HCT116 (cell line): ENCODE measurements at regions not wholly inside any gene's neighbourhood (a gene's known extent, or its start where the extent isn't known, plus 50 kb on each side); places are given as distances from the start of the nearest gene placed in this dataset.

Experiments used
- ATAC-seq: fragments of 200-7000 bp; cut with Tn5 transposase; 2 replicates; pipeline ENCODE4 v1.9.1; 2020; ENCODE audit warnings: mild to moderate bottlenecking, moderate library complexity
- BruUV-seq: library from RNA; stranded (reverse); fragments of 400-500 nt; replicated peaks from 2 replicates; lab custom pipeline; 2021; lab: Mats Ljungman, UMichigan
- CTCF ChIA-PET: fragments of 300-600 bp; sonication (Branson Sonifier 250); formaldehyde crosslinking; loops from one replicate; lab custom pipeline; 2021; ENCODE audit warnings: antibody characterized with exemption; lab: Charles Lee
- POLR2A ChIA-PET: fragments of 300-600, 350-600 bp; sonication (Branson Sonifier 250); formaldehyde crosslinking; loops from one replicate; lab custom pipeline; 2021; ENCODE audit warnings: antibody characterized with exemption; lab: Charles Lee
- RAD21 ChIA-PET, 2 experiments: fragments of 300-600 bp; sonication (Branson Sonifier 250); formaldehyde crosslinking; loops; one replicate each; lab custom pipeline; 2023; ENCODE audit warnings: low total read pairs in 2 of 2; ENCODE audit not compliant: uncharacterized antibody in 2 of 2, unreplicated experiment in 2 of 2, low non-redundant PET in 1 of 2; lab: Charles Lee
- DNase-seq: peaks from one replicate; pipeline ENCODE4 v3.0.0-alpha.2; 2010; ENCODE audit warnings: low read depth, low spot score
- H2AFZ ChIP-seq: fragments of 200-600 bp; shearing (Covaris generic), sonication (generic); 2 replicates; pipeline ENCODE4 v1.6.1; 2017; ENCODE audit warnings: low read depth, mixed run types, mixed read lengths, antibody characterized with exemption, low read length; ENCODE audit not compliant: poor library complexity, severe bottlenecking
- H3K27ac ChIP-seq: 2 replicates; pipeline ENCODE4 v1.5.1; 2012; ENCODE audit warnings: low read depth, low read length
- H3K27me3 ChIP-seq: fragments of 200-600 bp; sonication (generic); 2 replicates; pipeline ENCODE4 v1.6.1; 2016; ENCODE audit warnings: mixed run types, low read length, mixed read lengths; ENCODE audit not compliant: insufficient read depth
- H3K36me3 ChIP-seq, 2 experiments: fragments of 200-500 bp in 1 of 2; fragments of 200-600 bp in 1 of 2; sonication (Bioruptor generic) in 1 of 2; sonication (generic) in 1 of 2; 2 replicates each; pipeline versions ENCODE4 v1.5.1 to v1.6.1; 2014 to 2016; ENCODE audit warnings: low read length in 2 of 2, inconsistent platforms in 1 of 2, mixed read lengths in 1 of 2, mixed run types in 1 of 2; ENCODE audit not compliant: insufficient read depth in 2 of 2, control insufficient read depth in 1 of 2
- H3K4me1 ChIP-seq, 2 experiments: fragments of 200-600 bp in 1 of 2; sonication (generic) in 1 of 2; 2 replicates each; pipeline versions ENCODE4 v1.5.1 to v1.6.1; 2012 to 2017; ENCODE audit warnings: low read length in 2 of 2, inconsistent platforms in 1 of 2, mild to moderate bottlenecking in 1 of 2, mixed read lengths in 1 of 2, mixed run types in 1 of 2, moderate library complexity in 1 of 2; ENCODE audit not compliant: insufficient read depth in 2 of 2, control insufficient read depth in 1 of 2
- H3K4me2 ChIP-seq: fragments of 200-600 bp; sonication (generic); 2 replicates; pipeline ENCODE4 v1.6.1; 2017; ENCODE audit warnings: mixed run types, low read length, mixed read lengths
- H3K4me3 ChIP-seq, 2 experiments: fragments of 200-600 bp in 1 of 2; sonication (generic) in 1 of 2; replicated peaks in 1 of 2; 2 replicates each; pipeline ENCODE4 v1.5.1; 2011 to 2016; ENCODE audit warnings: low read length in 2 of 2, control low read depth in 1 of 2, low read depth in 1 of 2, mild to moderate bottlenecking in 1 of 2, mixed read lengths in 1 of 2, mixed run types in 1 of 2
- H3K79me2 ChIP-seq: fragments of 200-600 bp; sonication (generic); 2 replicates; pipeline ENCODE4 v1.6.1; 2017; ENCODE audit warnings: mild to moderate bottlenecking, mixed run types, low read length, moderate library complexity, mixed read lengths; ENCODE audit not compliant: insufficient read depth
- H3K9ac ChIP-seq: fragments of 200-600 bp; sonication (generic); 2 replicates; pipeline ENCODE4 v1.6.1; 2016; ENCODE audit warnings: low read length, mixed read lengths
- H3K9me2 ChIP-seq: fragments of 200-600 bp; sonication (generic), shearing (Covaris generic); 2 replicates; pipeline ENCODE4 v1.6.1; 2017; ENCODE audit warnings: mixed run types, mild to moderate bottlenecking, moderate library complexity; ENCODE audit not compliant: insufficient read depth
- H3K9me3 ChIP-seq, 2 experiments: fragments of 200-500 bp in 1 of 2; fragments of 200-600 bp in 1 of 2; sonication (Bioruptor generic) in 1 of 2; sonication (generic) in 1 of 2; 2 replicates each; pipeline ENCODE4 v1.6.1; 2014 to 2017; ENCODE audit warnings: low read length in 2 of 2, mixed read lengths in 2 of 2, inconsistent platforms in 1 of 2, low read depth in 1 of 2, mild to moderate bottlenecking in 1 of 2, mixed run types in 1 of 2, moderate library complexity in 1 of 2; ENCODE audit not compliant: control insufficient read depth in 1 of 2, insufficient read depth in 1 of 2
- H4K20me1 ChIP-seq: fragments of 200-600 bp; sonication (generic), shearing (Covaris generic); 2 replicates; pipeline ENCODE4 v1.6.1; 2017; ENCODE audit warnings: mixed run types, mild to moderate bottlenecking, moderate library complexity; ENCODE audit not compliant: insufficient read depth
- EGR1 ChIP-seq: IDR thresholded peaks from 2 replicates; pipeline ENCODE4 v1.6.1; 2012; ENCODE audit warnings: low read depth
- ELF1 ChIP-seq: IDR thresholded peaks from 2 replicates; pipeline ENCODE4 v1.6.1; 2012; ENCODE audit warnings: low read depth, borderline replicate concordance
- EZH2phosphoT487 ChIP-seq: fragments of 200-600 bp; IDR thresholded peaks from 2 replicates; pipeline ENCODE4 v1.6.1; 2018; ENCODE audit warnings: antibody characterized with exemption, borderline replicate concordance
- JUND ChIP-seq: IDR thresholded peaks from 2 replicates; pipeline ENCODE4 v1.6.1; 2012
- POLR2A ChIP-seq: IDR thresholded peaks from 2 replicates; pipeline ENCODE4 v1.7.0; 2011; ENCODE audit warnings: borderline replicate concordance; ENCODE audit not compliant: insufficient read depth, insufficient read length; ENCODE audit errors: extremely low read depth
- POLR2AphosphoS5 ChIP-seq: IDR thresholded peaks from 2 replicates; pipeline ENCODE4 v1.6.1; 2011; ENCODE audit warnings: mild to moderate bottlenecking, low read depth, low read length, moderate library complexity
- RAD21 ChIP-seq: IDR thresholded peaks from 2 replicates; pipeline ENCODE4 v1.6.1; 2012; ENCODE audit warnings: low read depth, mild to moderate bottlenecking
- REST ChIP-seq: IDR thresholded peaks from 2 replicates; pipeline ENCODE4 v1.6.1; 2012; ENCODE audit warnings: low read depth
- SIN3A ChIP-seq: IDR thresholded peaks from 2 replicates; pipeline ENCODE4 v1.6.1; 2012; ENCODE audit warnings: low read depth
- SP1 ChIP-seq: IDR thresholded peaks from 2 replicates; pipeline ENCODE4 v1.6.1; 2012; ENCODE audit warnings: low read depth
- SRF ChIP-seq: IDR thresholded peaks from 2 replicates; pipeline ENCODE4 v1.6.1; 2012; ENCODE audit warnings: low read depth
- TCF7L2 ChIP-seq: IDR thresholded peaks from 2 replicates; pipeline ENCODE4 v1.7.0; 2011; ENCODE audit warnings: borderline replicate concordance, inconsistent platforms; ENCODE audit not compliant: insufficient read depth, insufficient read length; ENCODE audit errors: extremely low read depth
- YY1 ChIP-seq: IDR thresholded peaks from 2 replicates; pipeline ENCODE4 v1.6.1; 2011; ENCODE audit warnings: low read length, low read depth, moderate library complexity, mild to moderate bottlenecking; ENCODE audit not compliant: insufficient replicate concordance; ENCODE audit errors: extremely low read depth
- ZFX ChIP-seq: fragments of 450-650 bp; IDR thresholded peaks from 2 replicates; pipeline ENCODE4 v1.6.1; 2017
- ZNF274 ChIP-seq: fragments of 200-500 bp; sonication (Bioruptor generic); IDR thresholded peaks from 2 replicates; pipeline ENCODE4 v1.6.1; 2014; ENCODE audit warnings: mild to moderate bottlenecking, low read depth, low read length, inconsistent platforms
- intact Hi-C: fragments of 100-400 bp; cut with micrococcal nuclease; formaldehyde crosslinking; loops from 2 replicates; pipeline ENCODE4 v1.10.0; 2022
- TF ChIP-seq, protein P1 (sequence below), 3 experiments: fragments of 200-600 bp in 1 of 3; sonication (generic) in 1 of 3; IDR thresholded peaks in 2 of 3; conservative IDR thresholded peaks in 1 of 3; 2 replicates each; pipeline ENCODE4 v1.5.1; 2012 to 2017; ENCODE audit warnings: low read depth in 2 of 3, low read length in 2 of 3, antibody characterized with exemption in 1 of 3, borderline replicate concordance in 1 of 3, control low read depth in 1 of 3, mild to moderate bottlenecking in 1 of 3, mixed read lengths in 1 of 3, mixed run types in 1 of 3, moderate library complexity in 1 of 3; ENCODE audit not compliant: insufficient read depth in 1 of 3

DNA sequence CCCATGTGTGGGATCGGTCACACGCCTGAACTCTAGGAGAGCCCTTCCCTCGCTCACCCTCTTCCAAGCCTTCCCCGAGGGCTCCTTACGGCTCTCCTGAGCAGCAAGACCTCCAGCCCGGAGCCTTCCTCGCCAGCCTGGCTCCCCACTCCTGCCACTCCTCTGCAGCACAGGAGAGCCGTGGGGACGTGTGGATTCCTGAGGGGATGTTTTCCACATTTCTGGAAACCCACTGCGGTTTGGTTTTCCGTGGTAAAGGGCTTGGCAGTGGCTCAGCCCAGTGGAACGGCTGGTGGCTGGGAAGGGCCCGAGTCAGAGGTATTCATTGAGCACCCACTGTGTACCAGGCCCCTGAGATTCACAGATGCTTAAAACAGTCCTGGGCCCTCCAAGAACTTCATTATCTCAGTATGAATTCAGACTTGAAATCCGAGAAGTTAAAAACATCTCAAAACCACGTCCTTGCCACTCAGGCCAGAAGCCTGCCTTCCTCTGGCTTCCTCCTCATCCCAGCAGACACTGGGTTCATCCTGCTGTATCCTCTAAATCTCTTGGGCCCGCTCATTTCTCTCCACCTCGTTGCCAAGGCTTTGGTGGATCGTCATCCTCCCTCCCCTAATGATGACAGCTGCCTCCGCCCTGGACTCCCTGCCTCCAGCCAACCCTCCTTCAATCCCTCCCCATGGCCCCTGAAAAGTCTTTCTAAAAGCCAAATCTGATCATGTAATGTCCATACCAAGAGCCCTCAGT is 109.6 kb downstream of the FGF18 start (continued):
- TF ChIP-seq TCF7L2 (no peak), EGR1 (no peak)
- TF ChIP-seq, protein P1, sequence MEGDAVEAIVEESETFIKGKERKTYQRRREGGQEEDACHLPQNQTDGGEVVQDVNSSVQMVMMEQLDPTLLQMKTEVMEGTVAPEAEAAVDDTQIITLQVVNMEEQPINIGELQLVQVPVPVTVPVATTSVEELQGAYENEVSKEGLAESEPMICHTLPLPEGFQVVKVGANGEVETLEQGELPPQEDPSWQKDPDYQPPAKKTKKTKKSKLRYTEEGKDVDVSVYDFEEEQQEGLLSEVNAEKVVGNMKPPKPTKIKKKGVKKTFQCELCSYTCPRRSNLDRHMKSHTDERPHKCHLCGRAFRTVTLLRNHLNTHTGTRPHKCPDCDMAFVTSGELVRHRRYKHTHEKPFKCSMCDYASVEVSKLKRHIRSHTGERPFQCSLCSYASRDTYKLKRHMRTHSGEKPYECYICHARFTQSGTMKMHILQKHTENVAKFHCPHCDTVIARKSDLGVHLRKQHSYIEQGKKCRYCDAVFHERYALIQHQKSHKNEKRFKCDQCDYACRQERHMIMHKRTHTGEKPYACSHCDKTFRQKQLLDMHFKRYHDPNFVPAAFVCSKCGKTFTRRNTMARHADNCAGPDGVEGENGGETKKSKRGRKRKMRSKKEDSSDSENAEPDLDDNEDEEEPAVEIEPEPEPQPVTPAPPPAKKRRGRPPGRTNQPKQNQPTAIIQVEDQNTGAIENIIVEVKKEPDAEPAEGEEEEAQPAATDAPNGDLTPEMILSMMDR (IDR thresholded peaks at IDR 0.05 in 2 of 3, conservative IDR thresholded peaks at IDR 0.05 in 1 of 3; ENCODE audit: borderline replicate concordance in 1 of 3, insufficient read depth in 1 of 3, low read depth in 2 of 3, low read length in 2 of 3), result no peak
- TF ChIP-seq, all 23 proteins: peak for 0

- Histone ChIP-seq H3K9ac (no peak overlapping the region), H3K36me3 (no peaks in the 10 kb centered on the region), H3K9me2 (no peaks in the 10 kb centered on the region), H3K79me2 (no peaks in the 10 kb centered on the region), H3K4me1 (peaks cover 5 to 21% of the 10 kb centered on the region in 2 experiments; a peak in 3 of 4 replicates), H3K9me3 (no peaks in the 10 kb centered on the region), H3K4me3 (no peak overlapping the region), H3K27ac (no peak overlapping the region), H3K27me3 (no peaks in the 10 kb centered on the region), H4K20me1 (no peaks in the 10 kb centered on the region), H2AFZ (no peak overlapping the region), H3K4me2 (no peak overlapping the region)
- DNase-seq (no peak), ATAC-seq (no peak)
- TF ChIP-seq POLR2AphosphoS5, result no peak
- no peak for TF ChIP-seq TCF7L2
- TF ChIP-seq SRF, result no peak
- TF ChIP-seq SIN3A, result no peak
- TF ChIP-seq ZFX, result no peak
- TF ChIP-seq EZH2phosphoT487, result no peak
- no peak for TF ChIP-seq REST
- TF ChIP-seq YY1, result no peak
- no peak for TF ChIP-seq JUND
- no peak for TF ChIP-seq ELF1
- no peak for TF ChIP-seq RAD21
- TF ChIP-seq ZNF274, result no peak
- no peak for TF ChIP-seq SP1
- no peak for TF ChIP-seq EGR1
- TF ChIP-seq POLR2A, result no peak
- intact Hi-C loops, result no loop called here
- BruUV-seq, result no TSS peak
- ChIA-PET RAD21 (interaction anchor here in 1 of 2 experiments (0.6 kb wide), 1 partner anchor 156 kb away, joined by 3 read pairs; no protein-coding TSS in a partner anchor), POLR2A (no interaction called here), CTCF (no interaction called here)
Measured at GRCh38 chr5:171531638-171532037, 112.2 kb downstream of the FGF18 start.
